Lung (tissue), 11 donors: ENCODE measurements at regions not wholly inside any gene's neighbourhood (a gene's known extent, or its start where the extent isn't known, plus 50 kb on each side); places are given as distances from the start of the nearest gene placed in this dataset.

Source experiments
- ATAC-seq: fragments of 200-7000 bp; cut with Tn5 transposase; one replicate; pipeline ENCODE4 v1.9.1; 2020; ENCODE audit warnings: moderate number of reproducible peaks; ENCODE audit not compliant: insufficient read depth, low FRiP score
- DNase-seq, 3 donors: peaks; one replicate each; pipeline ENCODE4 v3.0.0-alpha.2; 2013 to 2017
- H3K27ac ChIP-seq, 2 donors: one replicate each; pipeline ENCODE4 v1.5.1; 2013; ENCODE audit warnings: mild to moderate bottlenecking in 2 of 2, moderate library complexity in 2 of 2, control low read depth in 1 of 2, inconsistent platforms in 1 of 2, low read depth in 1 of 2, low read length in 1 of 2
- H3K27me3 ChIP-seq, 3 donors: one replicate each; pipeline ENCODE4 v1.5.1; 2013; ENCODE audit warnings: low read length in 2 of 3; ENCODE audit not compliant: control insufficient read depth in 3 of 3, insufficient read depth in 3 of 3
- H3K36me3 ChIP-seq, 4 donors: one replicate each; pipeline ENCODE4 v1.5.1; 2013; ENCODE audit warnings: low read length in 4 of 4, mild to moderate bottlenecking in 1 of 4, moderate library complexity in 1 of 4; ENCODE audit not compliant: control insufficient read depth in 4 of 4, insufficient read depth in 4 of 4
- H3K4me1 ChIP-seq, 5 donors: one replicate each; pipeline ENCODE4 v1.5.1; 2013; ENCODE audit warnings: low read length in 5 of 5, mild to moderate bottlenecking in 2 of 5, moderate library complexity in 1 of 5; ENCODE audit not compliant: control insufficient read depth in 5 of 5, insufficient read depth in 5 of 5
- H3K4me3 ChIP-seq: one replicate; pipeline ENCODE4 v1.5.1; 2013; ENCODE audit warnings: mild to moderate bottlenecking, control low read depth, moderate library complexity
- H3K9ac ChIP-seq, 2 donors: one replicate each; pipeline ENCODE4 v1.5.1; 2013; ENCODE audit warnings: low read length in 2 of 2, control low read depth in 1 of 2; ENCODE audit not compliant: insufficient read depth in 1 of 2
- H3K9me3 ChIP-seq, 4 donors: one replicate each; pipeline ENCODE4 v1.5.1; 2013; ENCODE audit warnings: low read length in 3 of 4, mild to moderate bottlenecking in 1 of 4, moderate library complexity in 1 of 4; ENCODE audit not compliant: control insufficient read depth in 4 of 4, insufficient read depth in 3 of 4
- CTCF ChIP-seq: IDR thresholded peaks from 2 replicates; pipeline ENCODE4 v1.5.1; 2012; ENCODE audit warnings: mild to moderate bottlenecking; ENCODE audit errors: control extremely low read depth, extremely low read depth
- WGBS, 2 donors: extraction: QIAGEN DNeasy Blood & Tissue Kit; methylation state at CpG; one replicate each; pipeline ENCODE4 v1.1.7; 2013; 5-methylcytosine and 5-hydroxymethylcytosine counted together
- donor health status: control.
- donor health status: control.
- donor health status: Bipolar disorder and iron deficiency.
- donor health status: healthy.
- donor health status: DM: yes; HTN: yes; CAD: no.

DNA sequence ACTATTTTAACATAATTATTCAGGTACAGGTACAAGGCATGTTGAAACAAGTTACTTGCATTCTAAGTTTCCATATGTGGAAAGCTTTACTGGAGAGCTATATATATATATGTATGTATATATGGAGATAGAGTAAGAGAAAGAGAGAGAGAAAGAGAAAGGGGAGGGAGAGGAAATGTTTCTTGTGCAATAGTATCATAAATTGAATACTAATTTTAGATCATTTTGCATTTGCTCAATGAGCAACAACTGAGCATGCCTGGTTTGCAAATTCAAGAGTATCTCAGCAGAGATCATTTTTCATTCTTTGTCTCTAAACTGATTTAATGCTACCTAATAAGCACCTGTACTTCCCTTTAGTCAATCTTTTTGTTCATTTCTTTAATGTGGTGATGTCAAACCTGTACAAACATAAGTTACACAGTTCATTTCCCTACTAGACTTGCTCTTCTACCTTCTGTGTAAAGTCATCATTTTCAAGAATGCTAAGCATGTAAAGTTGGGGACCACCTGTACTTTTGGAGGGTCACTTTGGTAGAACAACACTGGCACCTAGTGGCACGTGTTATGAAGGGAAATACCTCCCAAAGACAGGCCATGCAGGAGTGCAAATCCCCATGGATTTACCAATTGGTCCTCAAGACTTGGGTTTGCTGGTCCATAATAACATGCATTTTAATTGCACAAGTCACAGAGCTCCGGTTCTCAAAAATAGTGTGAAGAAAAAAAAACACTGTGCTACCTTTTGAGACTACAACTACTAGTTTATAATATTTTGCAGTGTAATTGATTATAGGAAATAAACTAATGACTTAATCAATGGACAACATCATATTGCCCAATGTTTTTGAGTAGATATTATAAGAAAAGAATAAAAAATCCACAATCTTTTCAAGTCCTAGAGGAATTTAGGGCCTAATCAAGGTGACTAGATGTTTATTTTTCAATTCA, 431.2 kb upstream of the IGFBP3 start:
- ATAC-seq = no peak

GRCh38 chr7:46349490-46349889, 428.4 kb upstream of the IGFBP3 start:
- Histone ChIP-seq H3K4me3 (no peak overlapping the region), H3K9ac (no peak overlapping the region), H3K36me3 (no peaks in the 10 kb centered on the region), H3K9me3 (no peaks in the 10 kb centered on the region), H3K27ac (no peak overlapping the region), H3K27me3 (no peaks in the 10 kb centered on the region), H3K4me1 (peaks cover 0 to 2% (median 0%) of the 10 kb centered on the region in 5 donors)
- no peak for TF ChIP-seq CTCF
- 46 to 60% methylated on average over 2 of the region's 2 CpGs for WGBS, 2 donors
- ATAC-seq = no peak
- DNase-seq = no peak

More for the DNA sequence above, 431.2 kb upstream of the IGFBP3 start:
- H3K4me3 ChIP-seq = no peak overlapping the region
- peak; percentile 30 for TF ChIP-seq CTCF
- no peak overlapping the region for H3K27ac ChIP-seq
- no peaks in the 10 kb centered on the region for H3K9me3 ChIP-seq
- H3K36me3 ChIP-seq = no peaks in the 10 kb centered on the region
- H3K4me1 ChIP-seq = peaks cover 0 to 2% (median 0%) of the 10 kb centered on the region in 5 donors
- peak; percentile 58 to 74 (median 67) for DNase-seq
- no peak overlapping the region for H3K9ac ChIP-seq
- 11 to 18% methylated on average over 2 of the region's 2 CpGs for WGBS, 2 donors
- no peaks in the 10 kb centered on the region for H3K27me3 ChIP-seq

DNA sequence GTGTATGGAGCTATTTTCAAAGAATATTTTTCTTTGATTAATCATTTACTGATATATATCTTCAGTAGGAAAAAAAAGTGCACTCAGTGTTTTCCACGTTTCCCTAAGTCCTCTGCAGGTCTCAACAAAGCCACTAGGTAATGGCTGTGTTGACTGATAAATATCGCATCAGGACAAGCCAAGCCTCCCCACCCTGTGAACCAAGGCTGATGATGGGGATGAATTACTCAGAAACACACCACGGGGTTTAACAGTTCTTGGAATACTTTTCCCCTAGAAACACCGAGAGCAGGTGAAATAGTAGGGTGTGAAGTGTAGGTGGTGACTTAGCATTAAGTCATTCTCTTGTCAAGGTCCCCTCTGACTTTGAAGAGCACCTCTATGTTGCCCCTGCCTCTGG, 423.5 kb upstream of the IGFBP3 start:
- Histone ChIP-seq H3K4me3 (no peak overlapping the region), H3K9ac (no peak overlapping the region), H3K36me3 (no peaks in the 10 kb centered on the region), H3K9me3 (no peaks in the 10 kb centered on the region), H3K27me3 (no peaks in the 10 kb centered on the region), H3K4me1 (peaks cover 0 to 3% (median 0%) of the 10 kb centered on the region in 5 donors), H3K27ac (no peak overlapping the region)
- ATAC-seq (no peak), DNase-seq (no peak)
- TF ChIP-seq CTCF = no peak
- 86 to 87% methylated on average over 4 of the region's 4 CpGs for WGBS, 2 donors
